NCI-H1092 (cell line): ENCODE measurements at regions not wholly inside any gene's neighbourhood (a gene's known extent, or its start where the extent isn't known, plus 50 kb on each side); places are given as distances from the start of the nearest gene placed in this dataset.
"Not testable (repeated sequence)": the region's sequence is repeated elsewhere in the genome, so short reads cannot be mapped to it uniquely, and the experiment has no call there.

Experiments used
- DNase-seq: peaks from one replicate; lab custom pipeline; 2025; lab: John Stamatoyannopoulos, UW

DNA sequence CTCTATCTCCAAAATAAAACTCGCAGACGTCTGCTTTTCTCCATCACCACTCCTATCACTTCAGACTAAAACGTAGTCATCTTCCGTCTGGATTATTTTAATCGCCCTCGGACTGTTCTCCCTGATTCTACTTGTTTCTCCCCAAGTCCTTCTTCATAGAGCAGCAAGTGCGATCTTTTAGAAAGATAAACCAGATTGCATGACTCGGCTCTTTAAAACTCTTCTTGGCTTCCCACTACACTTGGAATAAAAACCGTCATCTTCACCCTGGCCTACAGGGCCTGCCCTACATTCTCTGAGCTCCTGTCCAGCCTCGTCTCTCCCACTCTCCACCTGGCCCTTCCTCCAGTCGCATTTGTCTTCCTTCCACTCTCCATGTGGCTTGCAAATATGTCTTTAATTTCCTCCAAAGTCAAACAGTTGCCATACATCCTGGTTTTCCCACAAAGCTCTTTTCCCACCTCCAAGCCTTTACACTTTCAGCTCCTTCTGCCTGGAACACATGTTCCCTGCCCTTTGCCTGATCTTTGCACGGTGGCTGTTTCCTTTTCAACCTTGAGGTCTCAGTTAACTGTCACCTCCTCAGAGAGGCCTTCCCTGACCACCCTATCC lies 70.5 kb upstream of the DHX40 start:
- DNase-seq = no peak

DNA sequence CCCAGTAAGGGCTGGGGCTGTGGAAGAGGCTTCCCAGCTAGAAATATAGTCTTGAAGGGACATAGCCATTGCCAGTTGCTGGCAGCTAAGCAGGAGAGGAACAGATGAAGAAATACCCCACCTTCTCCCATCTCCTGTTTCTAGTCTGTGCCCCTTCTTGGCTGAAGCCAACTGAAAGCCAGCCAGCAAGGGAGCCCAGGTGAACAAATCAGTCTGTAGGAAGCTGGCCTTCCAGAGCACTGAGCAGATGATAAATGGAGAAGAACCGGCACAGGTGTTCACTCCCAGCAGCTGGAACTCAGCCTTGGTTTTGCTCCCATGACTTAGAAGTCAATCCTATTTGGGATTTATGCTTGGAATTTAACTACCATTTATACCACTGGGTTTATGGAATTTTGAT lies 69.2 kb upstream of the DHX40 start:
- no peak for DNase-seq

DNA sequence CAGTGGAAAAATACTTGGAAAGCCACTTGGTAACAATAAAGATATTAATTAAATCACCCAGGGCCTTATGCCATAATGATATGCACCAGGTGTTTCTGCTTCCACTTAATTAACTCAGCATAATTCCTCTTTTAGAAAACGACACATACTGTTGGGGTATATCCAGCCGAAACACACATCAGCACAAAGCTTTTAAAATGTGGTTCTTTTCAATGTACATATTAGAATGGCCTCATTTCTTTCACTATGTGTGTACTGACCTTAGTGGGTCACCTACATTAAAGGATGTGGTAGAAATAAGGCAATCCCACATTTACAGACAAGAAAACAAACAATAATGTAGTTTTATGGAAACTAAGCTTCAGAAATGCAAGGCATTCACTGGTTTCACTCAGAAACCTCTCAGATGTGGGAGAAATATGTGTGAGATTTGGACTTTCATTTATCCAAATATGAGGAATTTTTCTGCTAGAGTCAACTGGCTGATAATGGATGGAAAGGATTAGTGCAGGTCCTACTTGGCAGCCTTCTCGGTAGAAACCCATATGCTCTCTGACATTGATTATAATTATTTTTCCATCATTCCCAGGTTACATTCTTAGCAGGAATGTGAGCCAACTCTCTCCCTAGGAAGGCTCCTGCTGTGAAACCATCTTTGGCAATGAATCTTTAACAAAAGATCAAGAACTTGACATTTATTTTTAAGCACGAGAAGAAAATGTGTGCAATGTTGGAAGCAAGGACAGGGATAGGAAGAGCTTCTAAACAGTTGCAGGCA lies 66.7 kb upstream of the DHX40 start:
- no peak for DNase-seq

DNA sequence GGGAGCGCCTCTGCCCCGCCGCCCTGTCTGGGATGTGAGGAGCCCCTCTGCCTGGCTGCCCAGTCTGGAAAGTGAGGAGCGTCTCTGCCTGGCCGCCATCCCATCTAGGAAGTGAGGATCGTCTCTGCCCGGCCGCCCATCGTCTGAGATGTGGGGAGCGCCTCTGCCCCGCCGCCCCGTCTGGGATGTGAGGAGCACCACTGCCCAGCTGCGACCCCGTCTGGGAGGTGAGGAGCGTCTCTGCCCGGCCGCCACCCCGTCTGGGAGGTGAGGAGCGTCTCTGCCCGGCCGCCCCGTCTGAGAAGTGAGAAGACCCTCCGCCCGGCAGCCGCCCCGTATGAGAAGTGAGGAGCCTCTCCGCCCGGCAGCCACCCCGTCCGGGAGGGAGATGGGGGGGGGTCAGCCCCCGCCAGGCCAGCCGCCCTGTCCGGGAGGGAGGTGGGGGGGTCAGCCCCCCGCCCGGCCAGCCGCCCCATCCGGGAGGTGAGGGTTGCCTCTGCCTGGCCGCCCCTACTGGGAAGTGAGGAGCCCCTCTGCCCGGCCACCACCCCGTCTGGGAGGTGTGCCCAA lies 65.2 kb upstream of the DHX40 start:
- not testable (repeated sequence) for DNase-seq

DNA sequence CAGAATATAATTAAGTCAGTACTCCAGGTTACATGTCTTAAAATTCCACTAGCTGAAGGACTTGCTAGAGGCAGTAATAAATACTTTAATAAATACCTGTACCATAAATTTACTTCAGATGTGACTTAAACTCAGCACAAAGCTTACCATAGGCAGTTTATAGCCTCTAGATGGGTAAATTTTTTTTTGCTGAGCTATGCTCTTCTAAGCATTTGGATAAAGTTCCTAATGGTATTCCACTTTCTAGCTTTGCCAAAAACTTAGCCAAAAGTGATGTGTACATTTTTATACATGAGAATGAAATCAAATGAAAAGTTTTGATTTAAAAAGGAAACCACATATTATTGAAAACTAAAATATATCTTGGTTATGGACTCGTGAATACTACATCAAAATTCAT lies 63.7 kb upstream of the DHX40 start:
- no peak for DNase-seq

DNA sequence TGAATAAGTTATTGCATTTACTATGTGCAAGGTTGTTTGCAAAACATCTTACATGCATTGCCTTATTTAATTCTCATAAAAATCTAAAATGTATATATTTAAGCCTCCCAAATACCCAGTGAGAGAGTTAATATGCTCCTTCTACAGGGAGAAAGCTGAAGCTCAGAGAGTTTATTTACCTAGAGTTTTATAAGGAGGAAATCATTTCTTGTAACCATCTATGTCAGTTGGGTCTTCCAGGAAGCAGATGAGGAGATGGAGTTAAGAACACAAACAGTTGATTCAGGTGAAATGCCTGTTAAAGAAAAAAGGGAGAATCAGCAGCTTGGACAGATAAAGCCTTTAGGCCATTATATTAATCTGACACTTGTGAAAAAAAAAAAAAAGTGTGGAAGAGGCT lies 62.6 kb upstream of the DHX40 start:
- no peak for DNase-seq

DNA sequence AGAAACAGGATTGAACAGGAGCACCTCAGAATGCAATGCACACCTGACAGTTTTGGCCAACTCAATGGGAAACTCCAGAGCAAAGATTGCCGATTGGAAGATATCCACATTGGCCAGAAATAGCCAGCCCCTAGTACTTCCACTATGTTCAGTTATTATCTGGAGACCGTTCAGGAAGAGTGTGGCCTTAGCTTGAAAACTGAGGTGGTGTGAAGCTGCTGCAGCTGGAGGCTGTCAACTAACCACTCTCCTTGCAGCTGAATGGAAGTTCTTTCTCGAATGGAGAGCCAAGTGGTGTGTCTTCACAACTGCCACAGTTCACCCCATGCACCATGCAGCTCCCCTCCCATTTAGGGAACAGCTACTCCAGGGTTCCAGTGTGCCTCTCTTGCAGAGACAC lies 61.9 kb upstream of the DHX40 start:
- DNase-seq = no peak

DNA sequence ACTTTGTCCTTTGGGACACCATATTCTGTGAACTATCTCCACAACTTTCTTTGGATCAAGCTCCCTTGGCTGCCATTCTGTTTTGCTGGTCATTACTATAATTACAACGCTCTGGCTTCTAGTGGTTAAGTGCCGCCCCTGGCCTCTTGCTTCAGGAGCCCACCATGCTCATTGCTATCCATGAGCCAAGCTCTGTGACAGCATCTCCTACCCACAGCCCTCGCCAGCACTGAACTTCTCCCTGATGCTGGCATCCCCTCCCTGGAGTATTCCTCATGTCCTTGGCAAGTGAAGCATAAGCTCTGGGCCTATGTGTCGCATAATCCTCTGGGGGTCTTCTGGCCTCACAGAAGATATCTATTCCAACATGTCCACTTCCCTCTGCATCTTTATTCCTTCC lies 60.6 kb upstream of the DHX40 start:
- DNase-seq = no peak

DNA sequence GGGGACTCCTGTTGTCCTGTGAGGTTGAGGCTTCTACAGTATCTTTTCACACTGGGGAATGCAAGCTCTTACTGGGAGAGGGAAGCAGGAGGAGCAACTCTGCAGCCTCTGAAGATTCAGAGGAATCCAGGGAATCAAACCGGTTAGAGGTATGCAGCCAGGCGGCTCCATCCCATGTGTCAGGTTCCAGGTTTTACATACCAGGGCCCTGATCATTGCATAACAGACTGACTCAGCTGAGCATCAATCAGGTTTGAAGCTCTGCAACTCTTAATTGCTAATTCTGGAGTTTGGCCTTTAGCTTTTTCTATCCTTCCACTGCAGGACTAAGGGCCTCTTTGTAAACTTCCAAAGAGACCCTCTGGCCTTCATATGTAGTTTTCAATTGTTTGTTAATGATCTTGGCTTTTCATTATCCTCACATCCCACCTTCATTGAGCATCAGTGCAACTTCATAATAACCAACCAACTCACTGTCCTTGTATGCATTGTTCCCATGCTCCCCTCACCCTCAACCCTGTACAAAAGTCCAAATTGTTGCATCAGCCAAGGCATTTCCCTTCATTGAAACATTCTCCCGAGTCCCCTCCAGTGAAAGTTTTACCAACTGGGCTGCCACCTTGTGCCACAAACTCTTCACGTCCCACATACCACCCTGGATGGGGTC lies 59.7 kb upstream of the DHX40 start:
- no peak for DNase-seq

DNA sequence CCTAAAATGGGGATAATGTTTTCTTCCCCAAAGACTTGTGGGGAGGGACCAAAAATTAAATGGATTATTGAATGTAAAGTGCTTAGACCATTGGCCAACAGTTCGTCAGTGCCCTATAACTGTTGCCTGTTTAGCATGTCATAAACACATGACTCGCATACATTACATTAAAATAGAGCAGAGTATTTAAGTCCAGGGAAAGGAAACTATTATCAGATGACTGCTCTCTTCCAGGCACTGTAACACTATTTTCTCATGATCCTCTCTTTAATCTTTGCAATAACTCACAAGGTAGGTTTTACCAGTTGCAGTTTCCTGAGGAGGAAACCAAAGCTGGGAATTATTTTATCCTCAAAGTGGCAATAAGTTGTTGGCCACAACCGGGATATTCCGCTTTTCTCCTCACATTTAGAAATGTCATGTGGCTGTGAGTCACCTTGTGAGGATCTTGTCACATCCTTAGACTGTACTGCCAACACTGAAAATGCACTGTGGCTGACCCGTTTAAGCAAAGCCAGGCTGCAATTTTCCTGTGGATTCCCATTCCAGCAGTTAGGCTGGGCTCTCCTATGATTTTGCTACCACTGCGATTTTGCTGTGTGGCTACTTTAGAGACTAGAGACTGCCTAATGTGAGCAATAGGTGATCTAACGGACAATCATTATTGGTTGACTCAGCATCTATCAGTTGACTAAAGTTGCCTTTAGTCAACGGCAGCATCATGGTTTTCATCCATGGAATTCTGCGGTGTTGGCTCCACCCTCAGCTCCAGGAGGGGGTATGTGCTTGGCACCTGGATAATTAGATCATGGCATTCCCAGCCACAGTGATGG lies 58.3 kb upstream of the DHX40 start:
- DNase-seq = no peak

DNA sequence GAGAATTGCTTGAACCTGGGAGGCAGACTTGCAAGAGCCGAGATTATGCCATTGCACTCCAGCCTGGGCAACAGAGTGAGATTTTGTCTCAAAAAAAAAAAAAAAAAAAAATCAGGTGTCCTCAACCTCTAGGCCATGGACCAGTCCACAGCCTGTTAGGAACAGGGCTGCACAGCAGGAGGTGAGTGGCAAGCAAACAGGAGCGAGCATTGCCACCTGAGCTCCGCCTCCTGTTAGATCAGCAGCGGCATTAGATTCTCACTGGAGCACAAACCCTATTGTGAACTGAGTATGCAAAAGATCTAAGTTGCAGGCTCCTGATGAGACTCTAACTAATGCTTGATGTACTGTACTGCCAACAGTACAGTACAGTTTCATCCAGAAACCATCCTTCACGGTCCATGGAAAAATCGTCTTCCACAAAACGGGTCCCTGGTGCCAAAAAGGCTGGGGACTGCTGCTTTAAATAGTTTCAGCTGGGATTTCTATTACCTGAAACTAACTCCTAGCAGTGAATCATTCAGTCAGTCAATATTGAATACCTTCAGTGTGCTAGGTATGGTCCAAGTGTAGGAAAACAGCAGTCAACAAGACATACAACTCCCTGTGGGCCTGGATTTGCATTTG lies 56.3 kb upstream of the DHX40 start:
- DNase-seq = no peak

DNA sequence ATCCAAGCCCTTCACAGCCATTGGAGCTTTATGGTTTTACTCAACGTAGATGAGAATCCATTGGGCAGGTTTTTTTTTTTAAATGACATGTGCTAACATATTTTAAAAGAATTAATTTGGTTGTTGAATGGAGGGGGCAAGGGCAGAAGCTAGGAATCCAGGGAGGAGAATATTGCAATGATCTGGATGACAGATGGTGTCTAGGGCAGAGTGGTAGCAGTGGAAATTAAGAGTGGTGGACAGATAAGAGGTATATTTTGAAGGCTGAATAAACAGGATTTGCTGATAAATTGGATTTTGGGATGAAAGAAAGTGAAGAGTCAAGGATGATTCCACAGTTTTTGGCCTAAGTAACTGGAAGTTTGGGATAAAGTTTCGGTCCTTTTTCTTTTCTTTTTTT lies 54.8 kb upstream of the DHX40 start:
- no peak for DNase-seq

DNA sequence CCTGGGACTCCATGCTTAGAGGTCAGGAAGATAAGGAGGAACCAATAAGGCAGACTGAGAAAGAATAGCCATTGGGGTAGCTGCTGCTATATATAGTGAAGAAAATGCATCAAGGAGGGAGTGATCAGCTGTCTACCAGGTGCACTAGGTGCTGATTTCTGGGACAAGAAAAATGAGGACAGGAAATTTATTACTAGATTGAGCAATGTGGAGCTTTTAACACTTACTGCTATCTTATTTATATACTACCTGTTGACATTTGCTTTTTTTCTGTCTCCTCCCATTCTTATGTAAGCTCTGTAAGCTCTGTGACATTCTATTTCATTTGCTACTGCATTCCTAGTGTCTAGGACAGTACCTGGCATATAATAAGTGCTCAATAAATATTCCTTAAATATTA lies 53.7 kb upstream of the DHX40 start:
- no peak for DNase-seq

DNA sequence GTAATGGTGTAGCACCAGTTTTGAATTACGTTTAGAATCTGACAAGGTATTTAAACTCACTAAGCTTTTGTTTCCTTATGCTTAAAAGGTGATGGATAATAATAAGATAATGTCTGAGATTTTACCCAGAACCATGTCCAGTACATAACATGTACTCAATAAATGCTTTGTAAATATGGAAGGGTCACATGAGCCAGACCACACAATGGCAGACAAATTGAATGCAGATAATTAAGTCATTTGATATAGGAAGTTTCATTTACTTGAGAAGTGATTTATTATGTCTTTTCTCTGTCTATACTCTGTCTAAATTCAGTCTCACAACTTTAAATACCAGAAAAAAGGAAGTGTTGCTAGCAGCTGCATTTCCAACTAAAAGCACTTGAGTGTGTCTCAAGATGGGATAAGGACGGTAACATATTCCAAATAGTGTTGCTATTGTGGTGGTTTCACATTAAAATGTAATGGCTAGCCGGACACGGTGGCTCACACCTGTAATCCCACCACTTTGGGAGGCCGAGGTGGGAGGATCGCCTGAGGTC lies 52.5 kb upstream of the DHX40 start:
- no peak for DNase-seq

DNA sequence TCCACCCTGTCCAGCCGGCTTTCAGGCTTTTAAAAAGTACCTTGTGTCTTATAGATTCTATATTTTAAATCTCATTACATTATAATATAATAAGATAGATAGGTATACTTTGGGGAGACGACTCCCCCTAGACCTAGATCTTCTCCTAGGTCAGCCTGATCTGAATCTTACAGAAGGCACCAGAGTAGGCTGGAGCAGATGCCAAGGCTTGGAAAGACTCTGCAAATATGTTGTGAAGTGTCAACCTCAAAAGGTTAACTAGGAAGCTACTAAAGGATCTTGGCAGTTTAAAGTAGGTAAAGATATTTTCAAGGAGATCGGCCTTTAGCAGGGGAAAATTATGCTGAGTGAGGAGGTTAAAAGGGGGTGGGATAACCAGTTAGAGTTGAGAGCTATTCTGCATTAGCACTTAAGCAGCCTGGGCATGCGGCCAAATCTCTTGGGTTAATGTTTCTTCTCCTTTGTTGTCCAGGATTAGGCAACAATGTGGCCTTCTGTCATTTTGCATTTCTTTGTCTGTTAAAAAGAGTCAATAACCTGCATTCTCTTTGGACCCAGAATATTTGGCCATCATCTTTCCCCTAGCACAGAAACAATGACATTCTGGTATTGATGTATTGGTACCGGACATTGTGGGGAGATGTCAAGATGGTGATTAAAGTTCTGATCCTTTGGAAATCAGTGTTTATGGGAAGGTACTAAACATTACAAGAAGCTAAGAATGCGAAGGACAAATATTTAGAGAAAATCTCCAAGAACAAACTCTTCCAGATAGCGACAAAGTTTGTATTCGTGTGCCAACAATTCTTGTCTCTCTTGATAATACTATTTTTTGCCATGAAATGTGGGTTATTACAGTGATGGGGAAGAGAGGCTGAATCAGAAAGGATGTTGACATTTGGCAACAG lies 51.2 kb upstream of the DHX40 start:
- DNase-seq = peak; percentile 95
